ENCODE measurements at regions not wholly inside any gene's neighbourhood (a gene's known extent, or its start where the extent isn't known, plus 50 kb on each side); places are given as distances from the start of the nearest gene placed in this dataset.

DNA sequence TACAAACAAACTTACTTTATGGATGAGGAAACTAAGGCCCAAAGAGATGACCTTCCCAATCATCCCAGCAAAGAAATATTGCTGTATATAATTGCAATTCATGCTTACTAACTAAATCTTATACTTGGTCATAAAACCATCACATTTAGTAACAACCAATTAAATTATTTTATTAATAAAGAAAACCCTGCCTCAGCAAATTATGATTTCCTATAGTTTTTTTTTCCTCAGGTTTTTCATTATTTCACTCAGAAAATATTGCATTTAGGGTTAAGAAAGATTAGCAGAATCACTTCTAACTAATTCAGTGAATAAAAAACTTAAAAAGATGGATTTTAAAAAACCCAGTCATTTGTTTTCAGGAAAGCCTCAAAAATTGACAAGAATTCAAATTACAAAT is 86.5 kb upstream of the GADL1 start:
- TF ChIP-seq, protein P1, sequence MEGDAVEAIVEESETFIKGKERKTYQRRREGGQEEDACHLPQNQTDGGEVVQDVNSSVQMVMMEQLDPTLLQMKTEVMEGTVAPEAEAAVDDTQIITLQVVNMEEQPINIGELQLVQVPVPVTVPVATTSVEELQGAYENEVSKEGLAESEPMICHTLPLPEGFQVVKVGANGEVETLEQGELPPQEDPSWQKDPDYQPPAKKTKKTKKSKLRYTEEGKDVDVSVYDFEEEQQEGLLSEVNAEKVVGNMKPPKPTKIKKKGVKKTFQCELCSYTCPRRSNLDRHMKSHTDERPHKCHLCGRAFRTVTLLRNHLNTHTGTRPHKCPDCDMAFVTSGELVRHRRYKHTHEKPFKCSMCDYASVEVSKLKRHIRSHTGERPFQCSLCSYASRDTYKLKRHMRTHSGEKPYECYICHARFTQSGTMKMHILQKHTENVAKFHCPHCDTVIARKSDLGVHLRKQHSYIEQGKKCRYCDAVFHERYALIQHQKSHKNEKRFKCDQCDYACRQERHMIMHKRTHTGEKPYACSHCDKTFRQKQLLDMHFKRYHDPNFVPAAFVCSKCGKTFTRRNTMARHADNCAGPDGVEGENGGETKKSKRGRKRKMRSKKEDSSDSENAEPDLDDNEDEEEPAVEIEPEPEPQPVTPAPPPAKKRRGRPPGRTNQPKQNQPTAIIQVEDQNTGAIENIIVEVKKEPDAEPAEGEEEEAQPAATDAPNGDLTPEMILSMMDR (IDR thresholded peaks at IDR 0.05): no peak
- no peak for TF ChIP-seq POLR2A (IDR thresholded peaks at IDR 0.05)
- no peak for TF ChIP-seq POLR2AphosphoS5 (IDR thresholded peaks at IDR 0.05)
